Fibroblast of the conjunctiva (primary cell): ENCODE measurements at regions not wholly inside any gene's neighbourhood (a gene's known extent, or its start where the extent isn't known, plus 50 kb on each side); places are given as distances from the start of the nearest gene placed in this dataset.
"Not testable (repeated sequence)": the region's sequence is repeated elsewhere in the genome, so short reads cannot be mapped to it uniquely, and the experiment has no call there.

Experiments used
- DNase-seq: peaks from one replicate; pipeline ENCODE4 v3.0.0-alpha.2; 2010; ENCODE audit warnings: low read depth

DNA sequence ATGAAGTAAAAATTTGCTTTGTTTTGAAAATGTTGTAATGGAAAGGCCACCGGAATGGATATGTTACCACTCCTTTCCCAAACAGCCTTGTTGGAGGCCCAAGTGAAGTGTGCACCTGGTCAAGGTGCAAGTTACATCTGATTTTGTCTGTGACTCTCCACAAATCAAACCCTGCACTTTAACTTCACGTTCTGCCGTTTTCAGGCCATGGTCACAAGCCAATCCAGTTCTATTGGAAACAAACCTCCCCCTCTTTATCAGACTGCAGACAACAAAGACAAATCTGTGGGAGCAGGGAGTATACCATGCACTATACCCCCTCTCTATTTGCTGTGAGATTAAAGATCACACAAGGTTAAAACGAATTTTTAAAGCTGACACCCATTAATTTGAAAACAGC lies 155.6 kb upstream of the RFC3 start:
- DNase-seq, result no peak

DNA sequence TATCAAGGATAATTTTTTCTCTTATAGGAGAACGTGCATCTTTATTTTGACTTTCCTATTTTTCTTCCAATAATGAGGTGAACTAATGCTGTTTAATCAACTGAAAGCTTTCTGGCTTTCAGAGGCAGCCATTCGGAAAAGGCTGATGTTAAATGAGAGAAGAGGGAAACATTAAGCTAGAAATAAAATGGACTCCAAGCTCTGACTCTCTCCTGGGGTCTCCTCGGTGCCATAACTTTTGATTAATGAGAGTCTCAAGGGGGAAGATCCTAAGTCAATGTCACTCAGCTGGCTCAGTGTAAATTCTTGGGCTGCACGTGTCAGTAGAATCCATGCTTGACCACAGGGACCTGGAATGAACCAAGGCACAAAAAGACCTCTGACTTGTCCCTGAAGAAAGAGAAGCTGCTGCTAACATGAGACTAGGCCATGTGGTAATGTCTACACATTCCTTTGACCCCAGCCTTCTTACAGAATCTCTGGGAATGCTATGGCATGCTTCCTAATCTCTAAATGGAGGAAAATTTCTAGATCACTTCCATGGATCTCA lies 152.2 kb upstream of the RFC3 start:
- no peak for DNase-seq

DNA sequence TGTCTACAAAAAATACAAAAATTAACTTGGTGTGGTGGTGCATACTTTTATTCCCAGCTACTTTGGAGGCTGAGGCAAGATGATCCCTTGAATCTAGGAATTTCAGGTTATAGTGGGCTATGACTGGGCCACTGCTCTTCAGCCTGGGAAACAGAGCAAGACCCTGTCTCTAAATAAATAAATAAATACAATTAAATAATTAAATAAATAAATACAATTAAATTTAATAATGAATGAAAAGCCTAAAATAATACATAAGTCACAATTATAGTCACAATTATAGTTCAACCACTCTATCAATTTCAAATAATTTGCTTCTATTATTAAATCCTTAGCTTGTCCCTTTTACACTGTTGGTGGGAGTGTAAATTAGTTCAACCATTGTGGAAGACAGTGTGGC lies 146.4 kb upstream of the RFC3 start:
- no peak for DNase-seq

DNA sequence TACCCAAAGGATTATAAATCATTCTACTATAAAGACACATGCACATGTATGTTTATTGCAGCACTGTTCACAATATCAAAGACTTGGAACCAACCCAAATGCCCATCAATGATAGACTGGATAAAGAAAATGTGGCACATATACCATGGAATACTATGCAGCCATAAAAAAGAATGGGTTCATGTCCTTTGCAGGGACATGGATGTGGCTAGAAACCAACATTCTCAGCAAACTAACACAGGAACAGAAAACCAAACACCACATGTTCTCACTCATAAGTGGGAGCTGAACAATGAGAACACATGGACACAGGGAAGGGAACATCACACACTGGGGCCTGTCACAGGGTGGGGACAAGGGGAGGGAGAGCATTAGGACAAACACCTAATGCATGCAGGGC lies 145.9 kb upstream of the RFC3 start:
- DNase-seq, result not testable (repeated sequence)

DNA sequence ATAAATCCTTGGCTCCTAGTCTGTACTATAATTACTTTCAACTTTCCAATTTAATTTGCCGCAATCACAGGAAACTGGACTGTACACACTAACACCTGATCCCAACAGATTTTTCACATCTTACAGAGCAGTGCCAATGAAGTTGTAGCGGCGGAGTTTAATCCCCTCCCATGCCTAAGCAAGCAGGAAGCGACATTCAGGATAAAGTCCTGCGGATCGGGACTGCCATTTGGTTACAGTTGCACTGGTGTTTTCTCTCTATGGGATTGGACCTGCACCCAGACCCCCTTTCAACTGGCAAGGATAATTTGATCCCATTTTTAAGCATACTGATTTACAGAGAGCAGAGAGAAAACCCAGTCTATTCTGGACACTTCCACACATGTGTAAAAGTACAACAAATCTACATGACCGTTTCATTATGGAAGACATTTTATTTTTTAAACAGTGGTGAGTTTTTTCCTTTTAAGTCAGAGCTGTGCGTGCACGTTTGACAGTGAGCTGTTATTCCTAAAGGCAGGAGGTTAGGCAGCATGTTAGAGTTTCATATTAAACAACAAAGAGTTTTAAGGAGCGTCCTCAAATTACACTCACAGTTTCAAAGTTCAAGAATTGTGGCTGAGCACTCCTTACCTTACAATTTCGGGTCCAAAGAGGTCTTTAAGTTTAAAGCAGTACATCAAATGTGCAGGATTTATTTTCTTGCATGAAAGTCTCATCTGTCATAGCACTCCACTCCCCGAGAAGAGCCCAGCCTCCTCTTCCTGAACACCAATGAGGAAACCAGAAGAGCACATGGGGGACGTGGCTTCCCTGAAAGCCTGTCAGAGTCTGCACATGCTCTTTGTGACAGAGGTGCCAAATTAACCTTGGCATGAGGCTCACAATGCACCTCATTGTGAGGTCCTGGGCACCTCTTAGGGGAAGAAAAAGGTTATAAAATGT lies 141.6 kb upstream of the RFC3 start:
- DNase-seq, result no peak

DNA sequence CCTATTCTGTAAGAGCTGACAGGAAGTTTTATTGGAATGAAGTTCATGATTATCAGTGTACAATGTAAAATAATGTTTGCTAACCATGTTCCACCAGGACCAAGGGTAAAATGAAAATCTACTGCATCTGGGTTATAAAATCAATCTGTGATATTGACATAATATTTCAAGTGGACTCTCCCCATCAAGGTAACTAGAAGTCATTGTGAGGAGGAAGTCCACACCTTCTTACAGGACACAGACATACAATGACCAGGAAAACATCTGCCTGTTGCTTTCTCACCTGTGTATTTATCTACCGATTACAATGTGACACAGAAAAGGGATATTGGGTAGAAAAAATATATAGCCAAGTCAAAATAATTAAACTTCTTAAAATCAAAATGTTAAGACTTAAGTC lies 140.7 kb upstream of the RFC3 start:
- DNase-seq, result no peak

DNA sequence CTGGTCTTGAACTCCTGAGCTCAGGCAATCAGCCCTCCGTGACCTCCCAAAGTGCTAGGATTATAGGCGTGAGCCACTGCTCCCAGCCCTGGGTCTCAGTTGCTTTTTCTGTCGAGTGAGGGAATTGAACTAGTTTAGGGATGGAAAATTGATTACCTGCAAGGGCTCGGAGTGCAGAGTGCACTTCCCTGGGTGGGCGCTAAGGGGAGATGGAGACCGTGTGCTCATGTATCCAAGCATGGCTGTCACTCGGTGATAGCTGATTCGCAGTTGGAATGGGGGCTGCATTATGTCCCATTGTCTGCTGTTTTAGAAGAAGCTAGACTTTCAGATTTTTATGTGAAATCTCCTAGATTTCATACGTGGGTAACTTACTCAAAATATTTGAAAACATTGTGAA lies 139.9 kb upstream of the RFC3 start:
- DNase-seq, result no peak

DNA sequence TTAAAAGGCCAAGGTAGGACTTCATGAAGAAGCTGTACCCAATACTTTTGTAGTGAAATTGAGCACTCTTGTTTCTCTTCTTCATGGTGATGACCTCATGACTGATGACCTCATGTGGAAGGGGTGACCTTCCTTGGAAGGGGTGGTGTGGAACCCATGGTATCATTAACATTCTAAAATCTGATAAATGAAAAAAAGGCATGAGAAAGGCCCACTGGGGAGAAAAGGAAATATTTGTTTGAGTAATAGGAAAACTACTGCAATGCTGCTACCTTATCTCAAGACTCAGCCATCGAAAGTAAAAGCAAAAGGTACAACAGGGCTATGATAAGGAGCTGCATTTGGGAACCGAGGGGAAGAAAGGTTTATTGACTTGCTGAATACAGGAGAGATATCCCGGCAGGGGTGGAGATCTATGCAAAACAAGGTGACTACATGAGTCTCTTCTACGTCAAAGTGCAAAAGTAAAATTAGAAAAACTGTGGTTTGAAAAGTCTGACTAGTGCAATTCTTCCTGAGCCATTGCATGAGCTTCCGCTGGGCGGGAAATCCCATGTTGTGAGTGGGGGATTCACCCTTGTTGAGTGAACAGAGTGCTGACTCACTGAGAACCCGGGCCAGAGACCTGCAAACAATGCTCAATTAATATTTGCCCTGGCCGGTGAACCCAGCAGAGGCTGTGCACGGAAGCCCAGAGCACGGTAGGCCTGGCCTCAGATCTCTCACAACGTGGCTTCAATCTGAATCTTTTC lies 138.9 kb upstream of the RFC3 start:
- no peak for DNase-seq

DNA sequence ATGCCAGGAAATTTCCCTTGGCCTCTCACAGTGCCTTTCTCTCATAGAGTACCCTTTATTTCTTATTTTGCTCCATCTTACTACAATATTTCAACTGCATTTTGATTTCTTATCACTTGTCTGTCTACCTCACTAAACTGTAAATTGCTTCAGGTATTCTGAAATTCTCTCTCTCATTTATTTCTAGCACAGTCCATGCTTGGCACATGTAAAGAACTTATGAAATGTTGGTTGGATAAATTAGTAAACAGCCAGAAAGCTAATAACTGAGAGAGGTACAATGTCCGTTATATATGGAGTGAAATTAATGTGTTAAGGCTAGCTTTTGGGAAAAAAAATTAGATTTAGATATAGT lies 138.3 kb upstream of the RFC3 start:
- DNase-seq, result no peak

DNA sequence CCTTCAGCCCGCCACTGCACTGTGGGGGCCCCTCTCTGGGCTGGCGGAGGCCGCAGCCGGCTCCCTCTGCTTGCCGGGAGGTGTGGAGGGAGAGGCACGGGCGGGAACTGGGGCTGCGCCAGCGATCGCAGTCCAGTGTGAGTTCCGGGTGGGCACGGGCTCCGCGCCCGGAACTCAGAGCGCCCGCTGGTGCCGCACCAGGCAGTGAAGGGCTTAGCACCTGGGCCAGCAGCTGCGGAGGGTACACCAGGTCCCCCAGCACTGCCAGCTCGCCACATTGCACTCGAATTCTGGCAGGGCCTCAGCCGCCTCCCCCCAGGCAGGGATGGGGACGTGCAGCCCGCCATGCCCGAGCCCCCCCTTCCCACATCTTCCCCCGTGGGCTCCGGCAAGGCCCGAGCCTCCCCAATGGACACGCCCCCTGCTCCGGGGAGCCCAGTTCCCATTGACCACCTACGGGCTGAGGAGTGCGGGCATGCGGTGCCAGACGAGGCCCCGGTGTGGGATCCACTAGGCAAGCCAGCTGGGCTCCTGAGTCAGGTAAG lies 135.9 kb upstream of the RFC3 start:
- DNase-seq, result no peak

DNA sequence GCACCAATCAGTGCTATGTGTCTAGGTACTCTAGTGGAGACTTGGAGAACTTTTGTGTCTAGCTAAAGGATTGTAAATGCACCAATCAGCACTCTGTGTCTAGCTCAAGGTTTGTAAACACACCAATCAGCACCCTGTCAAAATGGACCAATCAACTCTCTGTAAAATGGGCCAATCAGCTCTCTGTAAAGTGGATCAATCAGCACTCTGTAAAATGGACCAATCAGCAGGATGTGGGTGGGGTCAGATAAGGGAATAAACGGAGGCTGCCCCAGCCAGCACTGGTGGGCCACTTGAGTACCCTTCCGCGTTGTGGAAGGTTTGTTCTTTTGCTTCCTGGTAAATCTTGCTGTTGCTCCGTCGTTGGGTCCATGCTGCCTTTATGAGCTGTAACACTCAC lies 135.3 kb upstream of the RFC3 start:
- not testable (repeated sequence) for DNase-seq

DNA sequence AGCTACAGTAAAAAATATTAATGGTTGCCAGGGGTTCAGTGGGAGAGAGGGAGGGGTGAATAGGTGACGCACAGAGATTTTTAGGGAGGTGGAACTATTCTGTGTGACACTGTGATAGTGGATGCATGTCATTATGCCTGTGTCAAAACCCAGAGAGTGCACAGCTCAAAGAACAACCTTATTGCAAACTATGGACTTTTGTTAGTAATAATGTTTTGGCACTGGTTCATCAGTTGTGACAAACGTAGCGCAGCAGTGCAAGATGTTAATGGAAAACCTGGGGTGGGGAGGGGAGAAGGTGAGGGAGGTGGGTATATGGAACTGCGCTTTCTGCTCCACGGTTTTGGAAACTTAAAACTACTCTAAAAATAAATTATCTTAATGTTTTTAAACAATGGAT lies 134.6 kb upstream of the RFC3 start:
- no peak for DNase-seq

DNA sequence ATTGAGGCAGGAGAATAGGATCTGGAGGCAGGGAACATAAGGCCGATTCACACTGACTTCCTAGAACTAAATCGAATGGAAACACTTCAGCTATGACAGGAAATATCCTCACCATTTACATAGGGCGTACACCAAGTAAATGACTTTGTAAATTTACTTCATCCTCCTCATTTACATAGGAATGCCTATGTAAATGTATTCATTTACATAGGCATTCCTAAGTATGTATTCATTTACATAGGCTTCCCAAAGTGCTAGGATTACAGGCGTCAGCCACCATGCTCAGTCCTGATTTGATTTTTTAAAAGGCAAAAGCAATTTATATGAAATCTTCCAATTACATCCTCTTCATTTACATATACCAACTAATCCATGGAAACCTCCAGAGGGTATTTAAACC lies 133.1 kb upstream of the RFC3 start:
- DNase-seq, result no peak

DNA sequence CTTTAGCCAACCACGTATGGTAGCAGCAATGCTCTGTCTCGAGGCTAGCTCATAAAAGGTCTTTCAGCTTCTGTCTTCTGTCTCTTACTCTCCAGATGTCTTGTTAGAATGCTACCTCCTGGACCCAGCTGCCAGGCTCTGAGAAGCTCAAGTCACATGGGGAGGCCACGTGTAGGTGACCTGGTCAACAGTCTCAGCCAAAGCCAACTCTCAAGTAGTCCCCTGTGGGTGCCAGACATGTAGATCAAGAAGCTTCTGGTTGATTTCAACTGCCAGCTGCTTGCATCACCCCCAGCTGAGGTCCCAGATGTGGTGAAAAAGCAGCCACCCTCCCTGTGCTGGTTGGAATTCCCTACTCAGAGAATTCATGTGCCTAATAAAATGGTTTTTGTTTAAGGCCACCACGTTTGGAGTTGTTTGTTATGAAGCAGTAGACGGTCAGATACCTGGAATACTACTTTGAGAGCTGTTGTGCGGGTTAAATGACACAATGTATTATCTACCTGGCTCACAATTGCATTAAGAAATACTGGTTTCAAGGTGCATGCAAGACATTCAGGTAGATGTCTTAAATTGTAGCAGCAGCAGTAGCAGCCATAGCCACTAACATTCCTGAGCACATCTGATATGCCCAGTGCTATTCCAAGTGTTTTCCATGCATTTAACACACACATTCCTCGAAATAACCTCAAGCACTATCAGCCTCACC lies 131.0 kb upstream of the RFC3 start:
- DNase-seq, result no peak

DNA sequence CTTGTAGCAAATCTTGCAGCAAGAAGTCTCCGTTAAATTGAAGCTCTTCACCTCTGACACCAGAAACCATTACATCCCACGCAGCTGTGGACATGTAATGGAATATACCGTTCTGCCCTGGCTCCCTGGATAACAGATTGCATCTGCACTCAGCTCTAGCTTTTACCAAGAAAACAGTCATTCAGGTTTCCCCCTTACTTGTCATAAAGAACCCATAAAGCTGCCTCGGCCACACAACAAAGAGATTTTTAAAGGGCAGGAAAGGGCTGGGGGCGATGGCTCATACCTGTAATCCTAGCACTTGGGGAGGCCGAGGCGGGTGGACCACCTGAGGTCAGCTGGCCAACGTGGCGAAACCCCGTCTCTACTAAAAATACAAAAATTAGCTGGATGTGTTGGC lies 127.6 kb upstream of the RFC3 start:
- no peak for DNase-seq

DNA sequence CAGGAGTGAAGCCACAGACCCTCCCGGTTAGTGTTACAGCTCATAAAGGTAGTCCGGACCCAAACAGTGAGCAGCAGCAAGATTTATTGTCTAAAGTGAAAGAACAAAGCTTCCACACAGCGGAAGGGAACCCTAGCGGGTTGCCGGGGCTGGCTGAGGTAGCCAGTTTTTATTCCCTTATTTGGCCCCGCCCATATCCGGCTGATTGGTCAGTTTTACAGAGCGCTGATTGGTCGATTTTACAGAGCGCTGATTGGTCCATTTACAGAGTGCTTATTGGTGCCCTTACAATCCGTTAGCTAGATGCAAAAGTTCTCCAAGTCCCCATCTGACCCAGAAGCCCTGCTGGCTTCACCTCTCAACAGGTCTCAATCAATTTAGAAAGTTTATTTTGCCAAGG lies 126.0 kb upstream of the RFC3 start:
- DNase-seq, result no peak

DNA sequence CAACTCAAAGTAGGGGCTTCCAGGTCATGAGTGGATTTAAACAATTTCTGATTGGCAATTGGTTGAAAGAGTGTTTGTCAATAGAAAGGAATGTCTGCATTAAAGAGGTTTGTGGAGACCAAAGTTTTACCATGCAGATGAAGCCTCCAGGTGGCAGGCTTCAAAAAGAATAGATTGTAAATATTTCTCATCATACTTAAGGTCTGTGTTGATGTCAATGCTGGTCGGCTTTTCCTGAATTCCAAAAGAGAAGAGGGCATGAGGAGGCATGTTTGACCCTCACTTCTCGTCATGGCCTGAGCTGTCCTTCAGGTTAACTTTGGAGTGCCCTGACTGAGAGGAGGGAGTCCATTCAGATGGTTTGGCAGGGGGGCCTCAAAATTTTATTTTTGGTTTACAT lies 125.4 kb upstream of the RFC3 start:
- no peak for DNase-seq

DNA sequence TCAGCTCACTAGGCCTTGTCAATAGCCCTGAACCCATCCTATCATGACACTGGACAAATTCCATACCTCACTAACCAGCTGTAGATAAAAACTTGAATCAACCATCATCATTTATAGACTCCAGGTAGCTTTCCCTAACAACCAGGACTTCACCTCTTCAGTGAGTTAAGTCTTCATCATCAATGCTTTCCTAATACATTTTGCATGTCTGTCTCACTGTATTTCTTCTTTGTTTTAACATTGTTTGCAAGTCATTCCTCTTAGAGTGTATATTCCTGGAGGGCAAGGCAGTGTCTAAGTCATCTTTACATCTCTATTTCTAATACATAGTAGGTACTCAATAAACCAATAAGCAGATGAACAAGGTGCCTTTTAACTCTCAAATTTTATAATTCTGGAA lies 123.4 kb upstream of the RFC3 start:
- no peak for DNase-seq

DNA sequence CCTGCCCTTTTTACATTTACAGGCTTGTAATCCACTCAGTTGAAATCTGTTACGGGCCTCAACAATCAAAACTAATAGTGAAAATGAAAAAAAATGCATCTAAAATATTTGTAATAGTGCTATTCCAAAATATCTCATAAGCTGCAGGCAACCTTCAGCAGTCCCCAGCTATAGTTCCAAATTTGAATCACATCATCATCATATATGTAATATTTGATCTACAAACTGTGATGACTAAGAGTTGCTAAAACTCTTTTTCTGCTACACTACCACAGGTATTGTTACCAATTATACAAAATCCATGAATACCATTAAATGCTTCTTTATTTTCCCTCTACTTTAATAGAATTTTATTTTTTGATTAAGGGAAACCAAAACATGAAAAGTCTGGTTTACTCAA lies 121.4 kb upstream of the RFC3 start:
- DNase-seq, result no peak

DNA sequence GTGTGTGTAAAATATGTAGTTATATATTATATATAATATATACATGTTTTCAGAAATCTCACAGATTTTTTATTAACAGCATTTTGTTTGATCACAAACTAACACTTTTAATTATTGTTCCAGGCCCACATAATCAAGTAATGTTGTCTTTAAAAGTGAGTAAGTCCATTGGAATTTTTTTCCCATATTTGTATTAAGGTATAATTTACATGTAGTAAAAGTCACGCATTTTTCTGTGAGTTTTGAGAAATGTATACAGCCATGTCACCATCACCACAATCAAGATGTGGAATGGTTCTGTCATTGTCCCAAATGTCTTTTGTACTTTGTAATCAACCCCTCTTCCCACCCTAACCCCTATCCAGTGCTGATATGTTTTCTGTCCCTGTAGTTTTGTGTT lies 120.0 kb upstream of the RFC3 start:
- DNase-seq, result no peak

DNA sequence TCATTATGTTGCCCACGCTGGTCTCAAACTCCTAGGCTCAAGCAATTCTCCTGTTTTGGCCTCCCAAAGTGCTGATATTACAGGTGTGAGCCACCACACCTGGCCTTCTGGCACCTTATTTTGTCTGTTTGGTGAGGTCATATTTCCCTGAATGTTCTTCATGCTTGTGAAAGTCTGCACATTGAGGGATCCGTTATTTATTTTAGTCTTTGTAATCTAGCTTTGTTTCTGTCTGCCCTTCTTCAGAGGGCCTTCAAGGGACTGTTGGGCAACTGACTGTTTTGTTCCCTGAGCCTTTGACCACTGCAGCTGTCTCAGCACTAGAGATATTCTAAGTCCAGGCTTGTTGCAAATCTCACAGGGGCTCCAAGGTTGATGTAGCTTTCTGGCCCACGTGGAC lies 110.5 kb upstream of the RFC3 start:
- DNase-seq, result no peak

DNA sequence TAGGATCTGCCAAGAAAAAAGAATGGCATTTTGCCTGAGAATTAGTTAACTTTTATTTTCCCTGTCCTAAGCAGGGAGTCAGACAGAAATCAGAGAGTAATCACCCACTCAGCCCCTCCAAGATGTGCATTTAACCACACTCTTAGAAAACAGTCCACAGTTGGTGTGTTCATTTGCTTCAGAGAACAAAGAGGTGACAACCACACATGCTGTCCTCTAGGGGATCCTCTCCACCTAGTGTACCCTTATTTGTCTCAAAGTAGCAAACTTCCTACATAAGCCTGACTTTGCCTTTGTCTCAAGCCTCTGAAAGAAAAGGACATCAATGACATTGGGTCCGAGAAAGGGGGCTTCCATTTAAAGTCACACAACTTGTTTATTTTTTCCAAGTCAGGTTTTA lies 107.0 kb upstream of the RFC3 start:
- no peak for DNase-seq
